ENCODE measurements at regions not wholly inside any gene's neighbourhood (a gene's known extent, or its start where the extent isn't known, plus 50 kb on each side); places are given as distances from the start of the nearest gene placed in this dataset.

DNA sequence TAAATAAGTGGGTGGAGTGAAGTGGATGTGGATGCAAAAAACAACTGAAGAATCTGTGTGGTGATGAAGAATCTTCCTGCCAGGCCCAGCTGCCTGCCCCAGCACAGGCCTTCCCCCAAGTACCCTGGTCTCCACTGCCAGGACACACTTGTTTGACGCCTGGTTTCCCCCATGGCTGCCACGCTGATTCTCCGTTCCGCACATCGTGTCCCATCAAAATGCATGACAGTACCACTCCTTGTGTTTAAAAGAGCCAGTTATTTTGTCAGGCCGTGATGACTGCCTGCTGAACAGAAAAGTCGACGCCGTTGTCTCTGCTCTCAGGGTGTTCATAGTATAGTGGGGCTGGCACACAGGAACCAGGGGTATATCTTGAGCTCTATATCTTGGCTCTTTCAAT is 50.3 kb upstream of the KYNU start:
- Histone ChIP-seq H3K4me1 (no peaks in the 10 kb centered on the region), H3K27me3 (no peaks in the 10 kb centered on the region), H3K27ac (no peak overlapping the region), H3K4me3 (no peak overlapping the region), H3K36me3 (no peaks in the 10 kb centered on the region), H3K9me3 (no peaks in the 10 kb centered on the region)
- no peak for TF ChIP-seq POLR2A (IDR thresholded peaks at IDR 0.05)
- 96 to 97% methylated on average over 9 of the region's 9 CpGs for WGBS, 2 donors
- ATAC-seq (ENCODE audit: low FRiP score in 2 of 2) (no peak), DNase-seq (no peak)

DNA sequence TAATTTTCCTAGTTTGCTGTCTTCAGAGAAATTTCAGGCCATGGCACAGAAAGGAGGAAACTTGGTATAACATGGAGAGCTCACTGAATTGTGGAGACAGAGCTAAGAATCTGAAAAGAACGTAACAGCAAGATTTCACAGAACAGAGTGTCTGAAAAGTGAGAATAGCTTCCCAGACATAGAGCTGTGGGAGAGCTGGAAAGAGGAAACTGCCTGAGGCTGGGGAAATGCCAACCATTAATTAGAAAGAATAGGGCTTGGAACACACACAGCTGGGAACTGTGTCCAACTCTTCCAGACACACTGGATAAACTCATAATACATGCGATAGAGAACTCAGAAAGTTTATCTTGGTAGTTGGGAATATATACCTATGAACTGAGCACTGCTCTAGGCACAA is 51.6 kb upstream of the KYNU start:
- 65 to 68% methylated on average over 2 of the region's 2 CpGs for WGBS, 2 donors
- TF ChIP-seq EP300 (IDR thresholded peaks at IDR 0.05), result no peak
- TF ChIP-seq, protein P1, sequence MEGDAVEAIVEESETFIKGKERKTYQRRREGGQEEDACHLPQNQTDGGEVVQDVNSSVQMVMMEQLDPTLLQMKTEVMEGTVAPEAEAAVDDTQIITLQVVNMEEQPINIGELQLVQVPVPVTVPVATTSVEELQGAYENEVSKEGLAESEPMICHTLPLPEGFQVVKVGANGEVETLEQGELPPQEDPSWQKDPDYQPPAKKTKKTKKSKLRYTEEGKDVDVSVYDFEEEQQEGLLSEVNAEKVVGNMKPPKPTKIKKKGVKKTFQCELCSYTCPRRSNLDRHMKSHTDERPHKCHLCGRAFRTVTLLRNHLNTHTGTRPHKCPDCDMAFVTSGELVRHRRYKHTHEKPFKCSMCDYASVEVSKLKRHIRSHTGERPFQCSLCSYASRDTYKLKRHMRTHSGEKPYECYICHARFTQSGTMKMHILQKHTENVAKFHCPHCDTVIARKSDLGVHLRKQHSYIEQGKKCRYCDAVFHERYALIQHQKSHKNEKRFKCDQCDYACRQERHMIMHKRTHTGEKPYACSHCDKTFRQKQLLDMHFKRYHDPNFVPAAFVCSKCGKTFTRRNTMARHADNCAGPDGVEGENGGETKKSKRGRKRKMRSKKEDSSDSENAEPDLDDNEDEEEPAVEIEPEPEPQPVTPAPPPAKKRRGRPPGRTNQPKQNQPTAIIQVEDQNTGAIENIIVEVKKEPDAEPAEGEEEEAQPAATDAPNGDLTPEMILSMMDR (IDR thresholded peaks at IDR 0.05), result no peak
- no peak for TF ChIP-seq POLR2AphosphoS5 (IDR thresholded peaks at IDR 0.05)
- TF ChIP-seq POLR2A (IDR thresholded peaks at IDR 0.05), result no peak

DNA sequence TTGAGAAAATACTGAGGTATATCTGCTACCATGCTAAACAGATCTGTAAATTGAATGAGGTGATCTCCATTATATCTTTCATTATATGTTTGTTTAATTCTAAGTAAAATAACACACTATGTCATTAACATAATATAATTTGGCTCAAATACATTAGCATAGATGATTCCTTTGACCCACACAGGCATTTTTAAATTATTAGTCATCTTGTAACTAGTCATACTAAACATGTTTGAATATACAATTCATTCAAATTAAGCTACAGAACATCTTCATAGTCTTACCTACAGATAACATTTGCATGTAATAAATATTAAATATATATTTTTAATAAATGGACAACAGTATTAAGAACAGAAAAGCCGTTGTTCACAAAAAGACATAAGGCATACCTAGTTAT is 52.7 kb upstream of the KYNU start:
- Histone ChIP-seq H3K4me3 (no peak overlapping the region), H3K9me3 (no peaks in the 10 kb centered on the region), H3K36me3 (no peaks in the 10 kb centered on the region), H3K4me1 (no peaks in the 10 kb centered on the region), H3K27me3 (no peaks in the 10 kb centered on the region), H3K27ac (no peak overlapping the region)
- DNase-seq (no peak), ATAC-seq (ENCODE audit: low FRiP score in 2 of 2) (no peak)
- no peak for TF ChIP-seq POLR2AphosphoS5 (IDR thresholded peaks at IDR 0.05)
- TF ChIP-seq, protein P1 (IDR thresholded peaks at IDR 0.05), result no peak
- 96 to 97% methylated on average over 1 of the region's 1 CpG for WGBS, 2 donors

More for the DNA sequence above, 51.6 kb upstream of the KYNU start:
- no peak for ATAC-seq (ENCODE audit: low FRiP score in 2 of 2)
- Histone ChIP-seq H3K27ac (no peak overlapping the region), H3K4me1 (no peaks in the 10 kb centered on the region), H3K27me3 (no peaks in the 10 kb centered on the region), H3K36me3 (no peaks in the 10 kb centered on the region), H3K4me3 (no peak overlapping the region), H3K9me3 (no peaks in the 10 kb centered on the region)
- DNase-seq, result no peak

DNA sequence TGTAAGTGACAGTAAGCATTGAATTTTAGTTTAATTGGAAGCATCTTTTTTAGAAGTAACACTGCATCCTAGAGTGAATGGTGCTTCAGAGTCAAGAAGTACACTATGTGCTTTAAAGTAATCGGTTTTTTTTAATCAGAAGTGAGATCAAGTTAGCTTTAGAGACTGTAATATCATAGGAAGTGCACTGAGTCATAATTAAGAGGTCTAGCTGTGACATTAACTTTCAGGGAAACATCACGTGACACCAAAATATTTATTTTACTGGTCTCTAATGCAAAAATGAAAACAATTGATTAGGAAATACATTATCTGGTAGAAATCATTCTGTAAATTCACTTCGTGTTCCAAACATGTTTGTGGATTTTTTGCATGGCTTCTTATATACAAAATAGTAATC is 55.3 kb upstream of the KYNU start:
- ATAC-seq (ENCODE audit: low FRiP score in 2 of 2) (no peak), DNase-seq (no peak)
- Histone ChIP-seq H3K36me3 (no peaks in the 10 kb centered on the region), H3K4me1 (no peaks in the 10 kb centered on the region), H3K27me3 (no peaks in the 10 kb centered on the region), H3K9me3 (no peaks in the 10 kb centered on the region), H3K27ac (no peak overlapping the region), H3K4me3 (no peak overlapping the region)
- TF ChIP-seq EP300 (IDR thresholded peaks at IDR 0.05), result no peak
- no peak for TF ChIP-seq POLR2A (IDR thresholded peaks at IDR 0.05)
- TF ChIP-seq, protein P1 (IDR thresholded peaks at IDR 0.05), result no peak
- TF ChIP-seq POLR2AphosphoS5 (IDR thresholded peaks at IDR 0.05), result no peak
- 43 to 53% methylated on average over 3 of the region's 3 CpGs for WGBS, 2 donors

DNA sequence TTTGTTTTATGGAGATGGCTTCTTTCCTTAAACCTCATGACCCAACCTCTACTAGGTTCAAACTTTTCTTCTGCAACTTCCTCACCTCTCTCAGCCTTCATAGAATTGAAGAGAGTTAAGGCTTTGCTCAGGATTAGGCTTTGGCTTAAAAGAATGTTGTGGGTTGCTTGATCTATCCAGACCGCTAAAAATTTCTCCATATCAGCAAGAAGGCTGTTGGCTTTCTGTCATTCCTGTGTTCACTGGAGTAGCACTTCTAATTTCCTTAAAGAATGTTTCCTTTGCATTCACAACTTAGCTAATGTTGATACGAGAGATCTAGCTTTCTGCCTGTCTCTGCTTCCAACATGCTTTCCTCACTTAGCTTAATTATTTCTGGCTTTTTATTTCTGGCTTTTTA is 58.1 kb upstream of the KYNU start:
- no peak for TF ChIP-seq POLR2AphosphoS5 (IDR thresholded peaks at IDR 0.05)
- H3K27ac ChIP-seq, result no peak overlapping the region
- ATAC-seq (ENCODE audit: low FRiP score in 2 of 2) (no peak), DNase-seq (no peak)
- H3K27me3 ChIP-seq, result no peaks in the 10 kb centered on the region
- no peaks in the 10 kb centered on the region for H3K36me3 ChIP-seq
- H3K4me3 ChIP-seq, result no peak overlapping the region
- 75 to 77% methylated on average over 2 of the region's 2 CpGs for WGBS, 2 donors
- no peaks in the 10 kb centered on the region for H3K9me3 ChIP-seq
- no peaks in the 10 kb centered on the region for H3K4me1 ChIP-seq

DNA sequence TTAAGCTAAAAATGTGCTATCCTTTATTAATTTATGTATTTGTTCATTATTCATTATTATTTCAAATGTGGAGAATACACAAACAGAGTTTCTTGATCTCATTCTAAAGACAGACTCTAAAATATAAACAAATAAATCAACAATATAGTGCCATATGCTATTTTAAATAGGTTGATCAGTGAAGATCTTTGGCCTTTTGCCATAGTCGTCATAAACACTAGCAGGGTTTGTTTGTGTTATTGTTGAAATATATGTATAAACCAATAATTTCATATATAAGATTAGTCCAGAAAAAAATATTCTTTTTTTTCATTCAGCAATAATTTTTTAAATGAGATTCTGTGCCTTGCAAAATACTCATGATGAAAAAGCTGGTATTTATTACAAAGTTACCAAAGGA is 62.1 kb upstream of the KYNU start:
- Histone ChIP-seq H3K4me1 (no peaks in the 10 kb centered on the region), H3K9me3 (no peaks in the 10 kb centered on the region), H3K27ac (no peak overlapping the region), H3K4me3 (no peak overlapping the region), H3K36me3 (no peaks in the 10 kb centered on the region), H3K27me3 (no peaks in the 10 kb centered on the region)
- no peak for ATAC-seq (ENCODE audit: low FRiP score in 2 of 2)
- WGBS, 2 donors, result 58 to 69% methylated on average over 1 of the region's 1 CpG
- no peak for TF ChIP-seq EP300 (IDR thresholded peaks at IDR 0.05)
- no peak for TF ChIP-seq POLR2A (IDR thresholded peaks at IDR 0.05)
- no peak for TF ChIP-seq POLR2AphosphoS5 (IDR thresholded peaks at IDR 0.05)
- TF ChIP-seq, protein P1 (IDR thresholded peaks at IDR 0.05), result no peak
- DNase-seq, result no peak

All from upper lobe of left lung (tissue), 6 donors.